Activated CD4-positive, alpha-beta T cell treated with anti-CD3 and anti-CD28 coated beads, Interleukin-2, Interleukin-6, amounts not matched to agents 100 ng/mL and 50 ng/mL, durations not matched to agents 16 hours and 8 hours (primary cell): ENCODE measurements at regions not wholly inside any gene's neighbourhood (a gene's known extent, or its start where the extent isn't known, plus 50 kb on each side); places are given as distances from the start of the nearest gene placed in this dataset.
"Not testable (repeated sequence)": the region's sequence is repeated elsewhere in the genome, so short reads cannot be mapped to it uniquely, and the experiment has no call there.

Experiments used
- DNase-seq: peaks from one replicate; pipeline ENCODE4 v3.0.0-alpha.2; 2020

- DNase-seq, result no peak
Observed at GRCh38 chr17:79560527-79560926, 50.3 kb downstream of the RBFOX3 start.

GRCh38 chr17:79559111-79559887, 51.6 kb downstream of the RBFOX3 start:
- no peak for DNase-seq

DNA sequence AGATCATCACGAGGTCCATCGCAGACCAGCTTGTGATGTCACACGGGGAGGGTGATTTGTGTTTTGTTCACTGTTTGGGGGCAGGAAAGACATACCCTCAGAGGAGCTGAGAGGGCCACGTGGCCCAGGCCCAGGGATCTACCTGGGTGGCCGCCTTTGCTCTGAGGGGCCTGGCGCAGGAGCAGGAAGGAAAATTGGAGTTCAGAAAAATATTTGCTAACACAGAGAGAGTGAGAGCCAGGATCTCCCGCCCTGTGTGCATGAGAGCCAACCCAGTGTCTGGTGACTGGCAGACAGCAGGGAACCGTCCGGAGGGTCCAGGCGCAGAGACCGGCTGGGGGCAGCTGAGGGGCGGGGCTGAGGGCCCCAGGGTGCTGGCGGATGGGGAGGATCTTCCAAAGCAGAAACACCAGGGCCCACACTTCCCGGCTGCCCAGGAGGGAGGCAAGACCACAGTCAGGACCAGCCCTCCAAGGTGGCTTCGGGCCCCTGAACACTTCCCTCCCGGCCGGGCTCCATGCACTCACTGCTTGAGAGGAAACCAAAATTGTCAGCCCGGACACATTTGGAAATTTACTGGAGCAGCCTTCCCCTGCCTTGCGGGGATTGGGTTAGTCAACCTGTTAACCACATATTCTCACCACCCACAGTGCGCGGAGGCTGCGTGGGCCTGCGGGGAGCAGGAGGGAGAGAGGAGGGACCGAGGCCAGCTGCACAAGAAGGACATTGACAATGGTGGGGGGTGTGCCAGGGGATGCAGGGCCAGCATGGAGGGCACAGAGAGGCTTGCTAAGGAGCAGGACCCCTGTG, 52.6 kb downstream of the RBFOX3 start:
- no peak for DNase-seq

DNA sequence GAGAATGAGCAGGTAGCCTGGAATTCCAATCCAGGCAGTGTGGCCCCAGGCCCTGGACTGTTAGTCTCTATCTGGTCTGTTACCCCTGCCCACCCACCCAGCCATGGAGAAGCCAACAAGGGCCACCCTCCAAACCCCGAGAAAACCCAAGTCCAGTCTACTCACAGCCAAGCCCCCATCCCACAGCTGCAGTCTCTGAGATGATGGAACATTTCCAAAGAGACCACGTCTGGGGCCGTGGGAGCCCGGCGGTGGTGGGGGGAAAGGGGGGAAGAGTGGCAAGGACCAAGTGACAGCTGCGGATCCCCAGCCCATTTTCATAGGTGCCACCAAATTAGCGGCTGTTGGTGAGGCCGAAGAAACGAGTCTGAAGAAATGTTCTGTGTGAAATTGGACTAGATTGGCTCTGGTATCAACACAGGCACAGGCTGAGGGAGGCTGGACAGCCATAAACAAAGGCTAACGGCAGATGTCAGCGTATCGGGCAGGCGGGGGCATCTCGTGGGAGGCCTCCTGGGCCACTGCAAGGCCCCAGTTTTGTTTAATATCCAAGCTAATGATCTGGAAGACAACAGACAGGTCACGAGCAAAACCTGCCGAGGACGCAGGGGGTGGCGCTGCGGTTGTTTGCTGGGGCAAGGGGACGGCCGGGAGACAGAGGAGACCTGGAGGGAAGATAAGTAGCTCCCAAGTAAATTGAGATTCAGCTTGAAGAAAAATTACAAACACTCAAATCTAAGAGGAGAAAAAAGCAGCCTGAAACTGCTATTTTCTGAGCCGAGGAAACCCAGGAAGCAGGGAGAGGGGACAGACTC, 53.4 kb downstream of the RBFOX3 start:
- DNase-seq, result no peak

GRCh38 chr17:79556271-79556670, 54.6 kb downstream of the RBFOX3 start:
- DNase-seq, result no peak

DNA sequence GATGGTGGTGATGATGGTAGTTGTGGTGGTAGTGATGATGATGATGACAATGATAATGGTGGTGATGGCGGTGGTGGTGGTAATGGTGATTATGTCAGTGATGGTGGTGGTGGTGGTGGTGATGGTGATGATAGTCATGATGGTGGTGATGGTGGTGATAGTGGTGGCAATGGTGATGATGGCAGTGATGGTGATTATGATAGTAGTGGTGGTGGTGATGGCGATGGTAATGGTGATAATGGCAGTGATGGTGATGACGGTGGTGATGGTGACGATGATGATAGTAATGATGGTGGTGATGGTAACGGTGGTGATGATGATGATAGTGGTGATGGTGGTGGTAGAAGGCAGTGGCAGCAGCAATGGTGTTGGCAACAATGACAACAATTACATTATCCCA, 55.3 kb downstream of the RBFOX3 start:
- DNase-seq, result no peak

DNA sequence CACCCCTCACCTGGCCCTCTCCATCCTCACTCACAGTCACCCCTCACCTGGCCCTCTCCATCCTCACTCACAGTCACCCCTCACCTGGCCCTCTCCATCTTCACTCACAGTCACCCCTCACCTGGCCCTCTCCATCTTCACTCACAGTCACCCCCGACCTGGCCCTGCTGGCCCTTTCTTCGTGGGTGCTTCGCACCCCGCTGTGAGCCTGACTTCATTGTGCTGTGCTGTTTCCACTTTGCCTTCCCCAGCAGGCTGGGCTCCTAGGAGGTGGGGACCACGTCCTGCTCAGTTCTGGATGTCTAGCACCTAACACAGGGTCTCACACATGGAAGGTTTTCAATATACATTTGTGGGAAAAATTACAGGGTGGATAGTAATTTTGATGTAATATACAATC, 56.5 kb downstream of the RBFOX3 start:
- DNase-seq, result not testable (repeated sequence)

DNA sequence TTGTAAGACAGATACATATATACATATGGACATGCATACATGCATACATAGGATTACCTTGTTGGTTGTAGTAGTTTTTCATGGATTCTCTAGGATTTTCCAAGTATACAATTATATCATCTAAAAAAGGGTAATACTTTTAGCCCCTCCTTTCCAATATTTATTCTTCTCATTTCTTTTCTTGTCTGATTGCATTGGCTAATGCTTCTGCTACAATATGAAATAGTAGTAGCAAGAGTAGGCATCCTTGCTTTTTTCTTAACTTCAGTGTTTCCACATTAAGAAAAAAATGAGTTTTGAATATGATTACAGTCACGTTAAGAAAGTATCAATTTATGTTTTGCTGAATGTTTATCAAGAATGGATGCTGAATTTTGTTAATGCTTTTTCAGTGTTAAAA, 58.0 kb downstream of the RBFOX3 start:
- DNase-seq, result no peak

DNA sequence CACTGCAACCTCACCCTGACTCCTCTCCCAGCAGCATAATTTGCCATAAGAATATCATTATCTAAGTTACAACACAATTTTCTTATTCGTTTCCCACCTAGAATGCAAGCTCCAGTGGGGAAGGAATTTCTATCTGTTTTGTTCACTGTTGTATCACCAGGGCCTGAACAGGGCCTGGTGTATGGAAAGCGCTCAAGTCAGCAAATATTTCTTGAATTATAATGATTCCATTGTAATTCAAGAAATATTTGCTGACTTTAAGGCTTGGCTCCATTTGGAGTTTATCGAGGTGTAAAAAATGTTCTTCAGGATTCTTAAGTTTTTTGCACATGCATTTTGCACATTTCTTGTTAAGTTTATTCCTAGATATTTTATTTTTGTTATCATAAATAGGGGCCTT, 58.4 kb downstream of the RBFOX3 start:
- DNase-seq, result no peak

DNA sequence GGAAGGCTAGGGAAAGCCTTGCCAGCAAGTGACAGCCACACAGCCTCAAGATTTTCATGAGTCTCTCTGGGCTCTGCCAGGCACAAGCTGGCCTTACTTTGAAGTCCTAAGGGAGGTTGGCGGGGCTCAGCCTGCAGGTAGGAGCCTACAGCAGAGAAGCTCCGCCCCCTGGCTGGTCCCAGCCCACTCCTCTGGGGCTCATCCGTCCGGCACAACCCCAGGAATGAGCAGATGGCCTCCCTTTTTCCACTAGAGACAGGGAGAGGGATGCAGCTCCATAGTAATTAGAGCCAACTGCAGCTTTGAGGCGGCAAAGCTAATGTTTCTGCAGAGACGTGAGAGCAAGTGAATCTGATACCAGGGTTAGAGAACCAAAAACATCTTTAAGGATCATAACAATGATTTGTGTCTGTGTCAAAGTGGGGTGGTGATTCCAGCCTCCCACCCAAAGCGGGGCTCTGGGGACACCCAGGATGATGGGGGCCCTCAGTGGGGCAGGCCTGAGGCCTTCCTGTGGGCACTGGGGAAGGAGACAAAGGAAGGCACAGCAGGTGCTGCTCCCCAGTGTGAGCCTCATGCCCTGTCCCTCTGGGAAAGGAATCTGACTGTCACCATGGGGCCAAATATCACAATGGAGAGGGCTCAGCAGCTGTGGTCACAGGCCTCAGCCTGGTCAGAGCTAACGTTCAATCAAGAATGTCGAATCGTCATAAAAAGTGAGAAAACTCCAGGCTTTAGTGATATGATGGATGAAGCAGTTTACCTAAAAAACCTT, 61.5 kb downstream of the RBFOX3 start:
- no peak for DNase-seq

DNA sequence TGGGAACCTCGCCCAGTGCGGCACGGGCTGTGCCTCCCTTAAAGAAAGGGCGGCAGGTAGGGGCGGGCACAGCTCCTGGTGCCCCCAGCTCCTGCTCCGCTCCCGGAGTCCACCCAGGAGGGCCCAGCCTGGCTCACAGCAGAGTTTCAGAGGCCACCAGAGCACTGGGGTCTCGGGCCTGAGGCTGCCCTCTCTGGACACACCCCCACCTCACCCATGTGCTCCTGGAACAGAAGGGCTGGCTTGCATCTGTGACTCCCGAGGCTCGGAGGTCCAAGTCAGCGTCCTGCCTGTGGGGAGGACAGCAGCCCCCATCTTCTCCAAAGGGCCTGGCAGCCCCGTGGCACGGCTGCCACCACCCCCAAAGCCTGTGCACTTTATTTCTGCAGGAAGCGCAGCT, 62.7 kb downstream of the RBFOX3 start:
- no peak for DNase-seq

GRCh38 chr17:79547586-79547985, 63.3 kb downstream of the RBFOX3 start:
- DNase-seq, result no peak

DNA sequence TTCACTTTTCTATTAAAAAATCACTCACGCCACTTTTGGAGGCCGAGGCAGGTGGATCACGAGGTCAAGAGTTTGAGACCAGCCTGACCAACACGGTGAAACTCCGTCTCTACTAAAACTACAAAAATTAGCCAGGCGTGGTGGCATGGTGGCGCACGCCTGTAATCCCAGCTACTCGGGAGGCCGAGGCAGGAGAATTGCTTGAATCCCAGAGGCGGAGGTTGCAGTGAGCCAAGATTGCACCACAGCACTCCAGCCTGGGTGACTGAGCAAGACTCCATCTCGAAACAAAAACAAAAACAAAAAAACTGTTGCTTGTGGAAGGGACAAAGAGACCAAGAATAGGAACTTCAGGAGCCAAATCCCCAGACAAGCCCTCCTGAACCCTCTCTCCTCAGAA, 63.7 kb downstream of the RBFOX3 start:
- DNase-seq, result not testable (repeated sequence)

DNA sequence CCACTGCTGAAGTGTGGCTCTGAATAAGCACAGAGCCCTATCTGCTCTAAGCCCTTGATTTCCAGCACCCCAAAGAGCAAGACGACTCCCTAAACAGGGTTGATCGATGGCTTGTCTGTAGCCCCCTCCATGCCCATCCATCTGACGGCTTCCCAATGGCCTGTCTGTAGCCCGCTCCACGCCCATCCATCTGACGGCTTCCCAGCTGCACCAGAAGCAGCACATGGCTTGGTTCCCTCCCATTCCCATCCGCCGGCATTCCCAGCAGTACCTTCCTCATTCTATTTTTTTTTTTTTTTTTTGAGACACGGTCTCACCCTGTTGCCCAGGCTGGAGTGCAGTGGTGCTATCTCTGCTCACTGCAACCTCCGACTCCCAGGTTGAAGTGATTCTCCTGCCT, 64.5 kb downstream of the RBFOX3 start:
- DNase-seq, result no peak

GRCh38 chr17:79545251-79546005, 65.4 kb downstream of the RBFOX3 start:
- DNase-seq, result no peak

DNA sequence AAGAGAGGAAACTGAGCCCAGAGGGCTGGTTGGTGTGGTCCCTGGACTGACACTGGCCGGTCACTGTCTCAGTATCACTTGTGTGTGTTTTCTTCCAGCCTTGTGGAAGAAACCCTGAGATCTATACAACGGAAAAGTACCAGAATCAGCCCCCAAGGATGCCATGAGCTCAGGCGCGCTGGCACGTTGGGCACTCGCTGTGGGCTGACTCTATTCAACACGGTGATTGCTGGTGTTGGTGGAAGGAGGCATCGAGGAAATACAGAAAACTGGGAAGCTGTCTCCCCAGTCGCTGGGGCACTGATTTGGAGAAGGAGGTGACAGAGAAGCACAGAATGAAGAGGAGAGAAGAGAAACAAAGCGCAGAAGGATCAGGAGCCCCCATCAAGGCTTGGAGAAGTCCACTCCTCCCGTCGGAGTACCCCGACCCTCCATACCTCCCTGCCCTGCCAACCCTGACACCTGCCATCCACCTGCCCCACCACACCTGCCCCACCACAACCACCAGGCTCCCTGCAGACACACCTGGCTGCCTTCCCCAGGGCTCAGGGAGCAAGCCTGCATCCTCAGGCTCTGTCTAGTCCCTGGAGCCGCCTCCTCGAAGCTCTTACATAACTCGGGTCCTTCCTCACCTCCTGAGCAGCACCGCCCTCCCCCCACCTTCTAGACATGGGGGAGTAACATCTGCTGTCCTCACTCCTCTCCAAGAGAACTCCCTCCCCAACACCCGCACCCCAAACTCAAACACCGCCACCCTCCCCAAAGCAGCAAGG, 66.5 kb downstream of the RBFOX3 start:
- DNase-seq, result no peak

DNA sequence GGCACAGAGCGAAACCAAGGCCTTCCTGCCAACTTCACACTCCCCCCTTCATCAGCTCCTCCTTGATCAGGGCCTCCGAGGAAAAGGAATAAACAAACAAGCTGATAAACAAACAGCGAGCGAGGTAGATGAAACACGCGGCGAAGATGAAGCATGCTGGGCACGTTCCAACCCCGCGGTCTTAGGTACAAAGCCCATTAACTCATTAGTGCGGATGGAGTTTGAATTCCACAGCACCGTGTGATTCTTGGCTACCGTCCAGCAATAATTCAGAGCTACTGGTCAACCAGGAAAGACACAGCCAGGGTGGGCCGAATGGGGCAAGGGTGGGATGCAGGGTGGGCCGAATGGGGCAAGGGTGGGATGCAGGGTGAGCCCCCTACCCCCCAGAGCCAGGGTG, 67.3 kb downstream of the RBFOX3 start:
- no peak for DNase-seq

DNA sequence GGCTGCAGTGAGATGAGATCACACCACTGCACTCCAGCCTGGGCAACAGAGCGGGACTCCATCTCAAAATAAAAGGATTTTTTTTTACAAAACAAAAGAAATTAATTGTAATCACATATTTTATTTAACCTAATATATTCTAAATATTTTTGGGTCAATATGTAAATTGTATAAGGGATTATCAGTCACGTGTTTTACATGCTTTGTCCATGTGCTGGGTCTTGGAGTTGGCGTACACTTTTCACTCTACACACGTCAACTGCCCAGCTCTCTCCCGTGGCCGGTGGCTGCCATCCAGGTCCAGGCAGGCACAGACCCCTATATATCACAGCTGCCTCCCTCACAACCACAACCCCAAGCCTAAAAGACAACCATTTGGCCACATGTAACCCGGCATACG, 68.1 kb downstream of the RBFOX3 start:
- DNase-seq, result no peak

DNA sequence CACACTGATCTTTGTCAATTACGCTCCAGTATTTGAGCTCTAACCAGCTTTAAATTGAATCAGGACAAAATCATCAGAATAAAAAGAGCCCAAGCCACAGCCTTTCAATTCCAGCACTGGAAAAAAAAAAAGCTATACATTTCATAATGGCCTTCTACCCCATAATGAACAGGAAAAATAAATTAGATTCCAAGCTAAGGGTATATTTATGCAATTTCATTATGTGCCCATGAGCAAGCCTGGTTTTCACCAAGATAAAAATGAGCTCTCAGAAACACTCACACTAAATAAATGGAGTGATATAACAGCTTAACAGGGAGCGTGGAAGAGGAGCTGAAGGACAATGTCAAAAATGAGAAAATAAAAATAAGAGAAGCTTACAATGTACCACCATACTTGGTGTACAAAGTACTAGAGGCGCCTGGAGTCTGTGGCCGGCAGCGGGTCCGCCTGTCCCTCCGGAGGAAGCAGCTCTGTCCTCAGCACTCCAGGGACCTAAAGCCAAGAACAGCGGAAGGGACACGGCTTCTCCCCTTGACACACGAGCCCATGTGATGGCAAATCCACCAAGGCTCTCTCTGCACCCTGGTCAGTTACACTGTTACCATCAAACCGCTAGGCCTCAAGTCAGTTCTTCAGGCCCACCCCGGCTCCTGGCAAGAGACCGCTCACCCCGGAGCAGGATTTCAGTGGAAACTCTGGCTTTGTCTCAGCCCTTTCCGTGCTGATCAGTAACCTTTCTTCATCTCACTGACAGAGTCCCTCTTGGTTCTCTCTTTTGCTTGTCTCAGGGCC, 69.6 kb downstream of the RBFOX3 start:
- no peak for DNase-seq
